NT2/D1 (cell line): ENCODE measurements at regions not wholly inside any gene's neighbourhood (a gene's known extent, or its start where the extent isn't known, plus 50 kb on each side); places are given as distances from the start of the nearest gene placed in this dataset.

Source experiments
- SUZ12 ChIP-seq: IDR thresholded peaks from 2 replicates; pipeline ENCODE4 v1.6.1; 2011; ENCODE audit not compliant: insufficient read length, insufficient read depth; ENCODE audit errors: extremely low read depth
- ZNF274 ChIP-seq: IDR thresholded peaks from 2 replicates; pipeline ENCODE4 v1.6.1; 2011; ENCODE audit warnings: mild to moderate bottlenecking, low read depth, low read length

- TF ChIP-seq ZNF274, result no peak
- TF ChIP-seq SUZ12, result no peak
Measured at GRCh38 chr2:215808194-215808593, 205.2 kb downstream of the MREG start.
